ENCODE measurements at regions not wholly inside any gene's neighbourhood (a gene's known extent, or its start where the extent isn't known, plus 50 kb on each side); places are given as distances from the start of the nearest gene placed in this dataset.

DNA sequence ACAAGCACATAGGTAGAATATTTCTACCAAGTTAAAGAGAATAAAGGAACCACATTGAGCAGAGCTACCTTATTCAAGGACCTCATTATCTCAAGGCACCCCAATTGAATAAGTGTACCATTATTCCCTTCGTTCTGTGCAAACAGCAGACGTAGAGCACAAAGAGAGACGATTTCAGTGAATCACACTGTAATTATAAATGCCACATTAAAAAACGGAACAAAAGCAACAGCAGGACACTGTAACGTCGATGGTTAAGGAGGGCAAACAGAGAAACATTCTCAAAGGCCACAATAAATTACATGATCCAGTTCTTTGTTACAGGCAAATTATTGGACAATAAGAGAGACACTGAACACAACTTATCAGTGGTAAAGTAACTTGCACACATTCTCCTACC is 644.1 kb upstream of the TENM3 start (continued):
- TF ChIP-seq, protein P1, sequence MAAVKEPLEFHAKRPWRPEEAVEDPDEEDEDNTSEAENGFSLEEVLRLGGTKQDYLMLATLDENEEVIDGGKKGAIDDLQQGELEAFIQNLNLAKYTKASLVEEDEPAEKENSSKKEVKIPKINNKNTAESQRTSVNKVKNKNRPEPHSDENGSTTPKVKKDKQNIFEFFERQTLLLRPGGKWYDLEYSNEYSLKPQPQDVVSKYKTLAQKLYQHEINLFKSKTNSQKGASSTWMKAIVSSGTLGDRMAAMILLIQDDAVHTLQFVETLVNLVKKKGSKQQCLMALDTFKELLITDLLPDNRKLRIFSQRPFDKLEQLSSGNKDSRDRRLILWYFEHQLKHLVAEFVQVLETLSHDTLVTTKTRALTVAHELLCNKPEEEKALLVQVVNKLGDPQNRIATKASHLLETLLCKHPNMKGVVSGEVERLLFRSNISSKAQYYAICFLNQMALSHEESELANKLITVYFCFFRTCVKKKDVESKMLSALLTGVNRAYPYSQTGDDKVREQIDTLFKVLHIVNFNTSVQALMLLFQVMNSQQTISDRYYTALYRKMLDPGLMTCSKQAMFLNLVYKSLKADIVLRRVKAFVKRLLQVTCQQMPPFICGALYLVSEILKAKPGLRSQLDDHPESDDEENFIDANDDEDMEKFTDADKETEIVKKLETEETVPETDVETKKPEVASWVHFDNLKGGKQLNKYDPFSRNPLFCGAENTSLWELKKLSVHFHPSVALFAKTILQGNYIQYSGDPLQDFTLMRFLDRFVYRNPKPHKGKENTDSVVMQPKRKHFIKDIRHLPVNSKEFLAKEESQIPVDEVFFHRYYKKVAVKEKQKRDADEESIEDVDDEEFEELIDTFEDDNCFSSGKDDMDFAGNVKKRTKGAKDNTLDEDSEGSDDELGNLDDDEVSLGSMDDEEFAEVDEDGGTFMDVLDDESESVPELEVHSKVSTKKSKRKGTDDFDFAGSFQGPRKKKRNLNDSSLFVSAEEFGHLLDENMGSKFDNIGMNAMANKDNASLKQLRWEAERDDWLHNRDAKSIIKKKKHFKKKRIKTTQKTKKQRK (IDR thresholded peaks at IDR 0.05; ENCODE audit: low read depth, low read length), result no peak

DNA sequence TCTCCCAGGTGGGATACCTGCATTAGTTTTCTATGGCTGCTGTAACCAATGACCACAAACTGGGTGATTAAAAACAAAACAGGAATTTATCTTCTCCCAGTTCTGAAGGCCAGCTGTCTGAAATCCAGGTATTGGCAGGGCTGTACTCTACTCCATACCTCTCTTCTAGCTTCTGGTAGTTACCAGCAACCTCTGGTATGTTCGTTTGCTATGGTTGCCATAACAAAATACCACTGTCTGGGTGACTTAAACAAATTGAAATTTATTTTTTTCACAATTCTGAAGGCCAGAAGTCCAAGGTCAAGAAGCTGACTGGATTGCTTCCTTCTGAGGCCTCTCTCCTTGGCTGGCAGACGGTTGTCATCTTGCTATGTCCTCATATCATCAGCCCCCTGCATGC is 642.1 kb upstream of the TENM3 start:
- H2AFZ ChIP-seq (ENCODE audit: control insufficient read depth, low read depth, low read length), result no peak overlapping the region
- RAD21 ChIA-PET (ENCODE audit: unreplicated experiment), result no interaction called here
- SMC1A ChIA-PET (ENCODE audit: uncharacterized antibody, unreplicated experiment), result no interaction called here
- BruUV-seq (replicated peaks), result no TSS peak
- H3K27me3 ChIP-seq (replicated peaks in 1 of 2; ENCODE audit: control insufficient read depth in 2 of 2, insufficient read depth in 2 of 2, low read length in 1 of 2), result no peaks in the 10 kb centered on the region
- H3K4me1 ChIP-seq (ENCODE audit: control insufficient read depth, insufficient read depth, low read length), result no peaks in the 10 kb centered on the region
- POLR2A ChIA-PET, result interaction anchor here (0.6 kb wide), 1 partner anchor 1304 kb away, joined by 3 read pairs; no protein-coding TSS in a partner anchor
- DNase-seq (ENCODE audit: low read depth, low spot score) (no peak), FAIRE-seq (no peak), ATAC-seq (no peak)
- CTCF ChIA-PET, result no interaction called here
- H3K36me3 ChIP-seq (ENCODE audit: control insufficient read depth in 2 of 2, insufficient read depth in 2 of 2, low read length in 1 of 2), result no peaks in the 10 kb centered on the region
- no peaks in the 10 kb centered on the region for H4K20me1 ChIP-seq (ENCODE audit: control insufficient read depth, insufficient read depth)
- in situ Hi-C loops (cut with MboI), result no loop called here
- no peak overlapping the region for H3K4me3 ChIP-seq
- intact Hi-C loops (cut with micrococcal nuclease; ENCODE audit: unreplicated experiment), result no loop called here
- no peak overlapping the region for H3K9ac ChIP-seq (ENCODE audit: control insufficient read depth, insufficient read depth, low read length)
- no peaks in the 10 kb centered on the region for H3K9me3 ChIP-seq (replicated peaks; ENCODE audit: control insufficient read depth, insufficient read depth, low read length)
- no peaks in the 10 kb centered on the region for H3K79me2 ChIP-seq (ENCODE audit: control insufficient read depth, insufficient read depth, low read length)
- no peak overlapping the region for H3K4me2 ChIP-seq (ENCODE audit: control insufficient read depth, insufficient read depth)
- 3% methylated on average over 2 of the region's 2 CpGs for WGBS (ENCODE audit: insufficient coverage, insufficient replicate concordance, low lambda C conversion rate, missing lambda C conversion rate)
- no peak overlapping the region for H3K27ac ChIP-seq (ENCODE audit: control insufficient read depth, insufficient read depth)
- TF ChIP-seq, protein P2, sequence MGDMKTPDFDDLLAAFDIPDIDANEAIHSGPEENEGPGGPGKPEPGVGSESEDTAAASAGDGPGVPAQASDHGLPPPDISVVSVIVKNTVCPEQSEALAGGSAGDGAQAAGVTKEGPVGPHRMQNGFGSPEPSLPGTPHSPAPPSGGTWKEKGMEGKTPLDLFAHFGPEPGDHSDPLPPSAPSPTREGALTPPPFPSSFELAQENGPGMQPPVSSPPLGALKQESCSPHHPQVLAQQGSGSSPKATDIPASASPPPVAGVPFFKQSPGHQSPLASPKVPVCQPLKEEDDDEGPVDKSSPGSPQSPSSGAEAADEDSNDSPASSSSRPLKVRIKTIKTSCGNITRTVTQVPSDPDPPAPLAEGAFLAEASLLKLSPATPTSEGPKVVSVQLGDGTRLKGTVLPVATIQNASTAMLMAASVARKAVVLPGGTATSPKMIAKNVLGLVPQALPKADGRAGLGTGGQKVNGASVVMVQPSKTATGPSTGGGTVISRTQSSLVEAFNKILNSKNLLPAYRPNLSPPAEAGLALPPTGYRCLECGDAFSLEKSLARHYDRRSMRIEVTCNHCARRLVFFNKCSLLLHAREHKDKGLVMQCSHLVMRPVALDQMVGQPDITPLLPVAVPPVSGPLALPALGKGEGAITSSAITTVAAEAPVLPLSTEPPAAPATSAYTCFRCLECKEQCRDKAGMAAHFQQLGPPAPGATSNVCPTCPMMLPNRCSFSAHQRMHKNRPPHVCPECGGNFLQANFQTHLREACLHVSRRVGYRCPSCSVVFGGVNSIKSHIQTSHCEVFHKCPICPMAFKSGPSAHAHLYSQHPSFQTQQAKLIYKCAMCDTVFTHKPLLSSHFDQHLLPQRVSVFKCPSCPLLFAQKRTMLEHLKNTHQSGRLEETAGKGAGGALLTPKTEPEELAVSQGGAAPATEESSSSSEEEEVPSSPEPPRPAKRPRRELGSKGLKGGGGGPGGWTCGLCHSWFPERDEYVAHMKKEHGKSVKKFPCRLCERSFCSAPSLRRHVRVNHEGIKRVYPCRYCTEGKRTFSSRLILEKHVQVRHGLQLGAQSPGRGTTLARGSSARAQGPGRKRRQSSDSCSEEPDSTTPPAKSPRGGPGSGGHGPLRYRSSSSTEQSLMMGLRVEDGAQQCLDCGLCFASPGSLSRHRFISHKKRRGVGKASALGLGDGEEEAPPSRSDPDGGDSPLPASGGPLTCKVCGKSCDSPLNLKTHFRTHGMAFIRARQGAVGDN (IDR thresholded peaks at IDR 0.05), result no peak
- TF ChIP-seq GATAD2B (conservative IDR thresholded peaks at IDR 0.05; ENCODE audit: low read depth), result no peak
- no peak for TF ChIP-seq CHD2 (IDR thresholded peaks at IDR 0.05; ENCODE audit: borderline replicate concordance, low read depth, low read length)
- TF ChIP-seq ESRRA (IDR thresholded peaks at IDR 0.05; ENCODE audit: low read length), result no peak
- TF ChIP-seq WRNIP1 (IDR thresholded peaks at IDR 0.05; ENCODE audit: borderline replicate concordance, low read depth, low read length), result no peak
- TF ChIP-seq, protein P3, sequence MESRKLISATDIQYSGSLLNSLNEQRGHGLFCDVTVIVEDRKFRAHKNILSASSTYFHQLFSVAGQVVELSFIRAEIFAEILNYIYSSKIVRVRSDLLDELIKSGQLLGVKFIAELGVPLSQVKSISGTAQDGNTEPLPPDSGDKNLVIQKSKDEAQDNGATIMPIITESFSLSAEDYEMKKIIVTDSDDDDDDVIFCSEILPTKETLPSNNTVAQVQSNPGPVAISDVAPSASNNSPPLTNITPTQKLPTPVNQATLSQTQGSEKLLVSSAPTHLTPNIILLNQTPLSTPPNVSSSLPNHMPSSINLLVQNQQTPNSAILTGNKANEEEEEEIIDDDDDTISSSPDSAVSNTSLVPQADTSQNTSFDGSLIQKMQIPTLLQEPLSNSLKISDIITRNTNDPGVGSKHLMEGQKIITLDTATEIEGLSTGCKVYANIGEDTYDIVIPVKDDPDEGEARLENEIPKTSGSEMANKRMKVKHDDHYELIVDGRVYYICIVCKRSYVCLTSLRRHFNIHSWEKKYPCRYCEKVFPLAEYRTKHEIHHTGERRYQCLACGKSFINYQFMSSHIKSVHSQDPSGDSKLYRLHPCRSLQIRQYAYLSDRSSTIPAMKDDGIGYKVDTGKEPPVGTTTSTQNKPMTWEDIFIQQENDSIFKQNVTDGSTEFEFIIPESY (IDR thresholded peaks at IDR 0.05), result no peak
- no peak for TF ChIP-seq MEF2A (IDR thresholded peaks at IDR 0.05; ENCODE audit: insufficient read depth, low read depth, low read length)
- TF ChIP-seq DPF2 (IDR thresholded peaks at IDR 0.05), result no peak
- TF ChIP-seq, protein P4, sequence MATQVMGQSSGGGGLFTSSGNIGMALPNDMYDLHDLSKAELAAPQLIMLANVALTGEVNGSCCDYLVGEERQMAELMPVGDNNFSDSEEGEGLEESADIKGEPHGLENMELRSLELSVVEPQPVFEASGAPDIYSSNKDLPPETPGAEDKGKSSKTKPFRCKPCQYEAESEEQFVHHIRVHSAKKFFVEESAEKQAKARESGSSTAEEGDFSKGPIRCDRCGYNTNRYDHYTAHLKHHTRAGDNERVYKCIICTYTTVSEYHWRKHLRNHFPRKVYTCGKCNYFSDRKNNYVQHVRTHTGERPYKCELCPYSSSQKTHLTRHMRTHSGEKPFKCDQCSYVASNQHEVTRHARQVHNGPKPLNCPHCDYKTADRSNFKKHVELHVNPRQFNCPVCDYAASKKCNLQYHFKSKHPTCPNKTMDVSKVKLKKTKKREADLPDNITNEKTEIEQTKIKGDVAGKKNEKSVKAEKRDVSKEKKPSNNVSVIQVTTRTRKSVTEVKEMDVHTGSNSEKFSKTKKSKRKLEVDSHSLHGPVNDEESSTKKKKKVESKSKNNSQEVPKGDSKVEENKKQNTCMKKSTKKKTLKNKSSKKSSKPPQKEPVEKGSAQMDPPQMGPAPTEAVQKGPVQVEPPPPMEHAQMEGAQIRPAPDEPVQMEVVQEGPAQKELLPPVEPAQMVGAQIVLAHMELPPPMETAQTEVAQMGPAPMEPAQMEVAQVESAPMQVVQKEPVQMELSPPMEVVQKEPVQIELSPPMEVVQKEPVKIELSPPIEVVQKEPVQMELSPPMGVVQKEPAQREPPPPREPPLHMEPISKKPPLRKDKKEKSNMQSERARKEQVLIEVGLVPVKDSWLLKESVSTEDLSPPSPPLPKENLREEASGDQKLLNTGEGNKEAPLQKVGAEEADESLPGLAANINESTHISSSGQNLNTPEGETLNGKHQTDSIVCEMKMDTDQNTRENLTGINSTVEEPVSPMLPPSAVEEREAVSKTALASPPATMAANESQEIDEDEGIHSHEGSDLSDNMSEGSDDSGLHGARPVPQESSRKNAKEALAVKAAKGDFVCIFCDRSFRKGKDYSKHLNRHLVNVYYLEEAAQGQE (IDR thresholded peaks at IDR 0.05; ENCODE audit: low read depth, low read length), result no peak

Measured in GM12878 (cell line).